ENCODE measurements at regions not wholly inside any gene's neighbourhood (a gene's known extent, or its start where the extent isn't known, plus 50 kb on each side); places are given as distances from the start of the nearest gene placed in this dataset.

DNA sequence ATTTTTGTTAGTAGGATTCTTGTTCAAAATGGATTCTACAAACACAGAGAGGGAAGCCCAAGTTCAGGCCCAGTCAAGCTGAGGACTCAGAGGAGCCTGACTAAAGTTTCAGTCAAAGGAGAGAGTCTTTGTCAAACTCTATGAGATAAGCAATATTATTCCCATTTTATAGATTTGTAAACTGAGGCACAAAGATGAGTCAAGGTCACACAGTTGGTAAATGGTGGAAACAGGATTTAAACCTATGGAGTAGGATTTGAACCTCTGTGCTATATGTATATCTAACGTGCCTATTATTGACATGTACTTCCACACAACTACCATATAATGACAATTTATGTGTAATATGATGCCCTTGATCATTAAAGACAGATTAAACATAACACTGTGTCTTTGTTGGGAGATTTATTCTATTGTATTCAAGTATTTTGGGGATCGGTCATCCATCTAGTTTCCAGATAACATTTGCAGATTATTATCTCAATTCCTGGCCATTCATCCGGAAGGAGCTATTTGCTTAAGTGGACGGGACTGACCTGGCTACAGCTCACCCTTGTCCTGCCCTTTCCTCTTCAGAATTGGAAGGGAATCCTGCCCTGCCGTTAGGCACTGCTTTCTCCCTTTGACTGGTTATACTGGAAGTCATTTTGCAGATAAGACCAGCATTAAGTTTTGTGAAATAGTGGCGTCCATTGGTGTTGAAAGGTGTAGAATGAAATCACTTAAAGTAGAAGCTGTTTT lies 86.1 kb upstream of the LMO4 start:
- TF ChIP-seq EZH2phosphoT487 (IDR thresholded peaks at IDR 0.05; ENCODE audit: insufficient read depth, low read depth): no peak
- TF ChIP-seq EZH2 (IDR thresholded peaks at IDR 0.05; ENCODE audit: insufficient read depth, poor library complexity, severe bottlenecking): no peak
- no peaks in the 10 kb centered on the region for H4K20me1 ChIP-seq (ENCODE audit: insufficient read depth)
- in situ Hi-C loops (cut with MboI): no loop called here
- no peak overlapping the region for H3K9ac ChIP-seq
- no peaks in the 10 kb centered on the region for H3K9me3 ChIP-seq (ENCODE audit: low read depth)
- H3F3A ChIP-seq (ENCODE audit: insufficient read depth): peaks cover 7% of the 10 kb centered on the region; the same call in 1 of the 2 replicates
- no peak for DNase-seq
- no peaks in the 10 kb centered on the region for H3K4me1 ChIP-seq (ENCODE audit: insufficient read depth)
- H2AFZ ChIP-seq: no peak overlapping the region
- H3K27me3 ChIP-seq (replicated peaks; ENCODE audit: insufficient read depth): no peaks in the 10 kb centered on the region
- H3K27ac ChIP-seq: no peak overlapping the region
- H3K36me3 ChIP-seq (ENCODE audit: low read depth): no peaks in the 10 kb centered on the region
- H3K4me3 ChIP-seq: no peak overlapping the region
- H3K79me2 ChIP-seq (ENCODE audit: insufficient read depth): no peaks in the 10 kb centered on the region
- H3K9me2 ChIP-seq (ENCODE audit: insufficient read depth): no peaks in the 10 kb centered on the region; the same call in 1 of the 2 replicates
- 95% methylated on average over 6 of the region's 6 CpGs for WGBS, 2 experiments (ENCODE audit: low coverage in 1 of 2, low lambda C conversion rate in 2 of 2, missing lambda C conversion rate in 2 of 2)
- no peak overlapping the region for H3K4me2 ChIP-seq (ENCODE audit: unreplicated experiment)

GRCh38 chr1:87243573-87243972 lies 85.1 kb upstream of the LMO4 start:
- H3K27ac ChIP-seq: no peak overlapping the region
- H3K79me2 ChIP-seq (ENCODE audit: insufficient read depth): no peaks in the 10 kb centered on the region
- peak; percentile 59 for DNase-seq
- H3K27me3 ChIP-seq (replicated peaks; ENCODE audit: insufficient read depth): no peaks in the 10 kb centered on the region
- 31 to 58% methylated on average over 1 of the region's 1 CpG for WGBS, 2 experiments (ENCODE audit: low coverage in 1 of 2, low lambda C conversion rate in 2 of 2, missing lambda C conversion rate in 2 of 2)
- H3K4me3 ChIP-seq: no peak overlapping the region
- H3K36me3 ChIP-seq (ENCODE audit: low read depth): no peaks in the 10 kb centered on the region
- in situ Hi-C loops (cut with MboI): no loop called here
- H3F3A ChIP-seq (ENCODE audit: insufficient read depth): peaks cover 7% of the 10 kb centered on the region; the same call in 1 of the 2 replicates
- H3K4me1 ChIP-seq (ENCODE audit: insufficient read depth): no peaks in the 10 kb centered on the region
- no peaks in the 10 kb centered on the region; the same call in 1 of the 2 replicates for H3K9me2 ChIP-seq (ENCODE audit: insufficient read depth)
- H4K20me1 ChIP-seq (ENCODE audit: insufficient read depth): no peaks in the 10 kb centered on the region
- H3K4me2 ChIP-seq (ENCODE audit: unreplicated experiment): no peak overlapping the region
- TF ChIP-seq EZH2phosphoT487 (IDR thresholded peaks at IDR 0.05; ENCODE audit: insufficient read depth, low read depth): no peak
- TF ChIP-seq EZH2 (IDR thresholded peaks at IDR 0.05; ENCODE audit: insufficient read depth, poor library complexity, severe bottlenecking): no peak
- no peaks in the 10 kb centered on the region for H3K9me3 ChIP-seq (ENCODE audit: low read depth)
- H2AFZ ChIP-seq: no peak overlapping the region
- no peak overlapping the region for H3K9ac ChIP-seq

DNA sequence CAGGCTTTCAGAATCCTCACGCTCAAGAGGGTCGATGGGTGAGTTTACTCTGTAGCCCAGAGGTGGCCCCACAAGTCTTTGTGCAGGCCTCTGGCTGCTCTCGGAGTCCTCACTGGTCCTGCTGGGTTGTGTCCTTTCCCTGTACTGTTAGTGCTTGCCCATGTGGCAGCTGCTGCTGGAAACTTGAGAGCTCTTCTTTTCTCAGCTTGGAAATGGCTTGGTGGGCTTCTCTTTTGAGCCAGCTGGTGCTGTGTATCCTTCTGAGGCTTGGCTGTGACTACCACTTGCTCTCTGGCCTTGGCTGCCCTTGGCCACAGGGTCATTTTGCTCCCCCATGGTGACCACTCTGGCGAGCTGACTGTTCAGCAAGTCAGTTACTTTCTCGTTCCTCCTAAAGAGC lies 82.2 kb upstream of the LMO4 start:
- in situ Hi-C loops (cut with MboI): no loop called here
- WGBS, 2 experiments (ENCODE audit: low coverage in 1 of 2, low lambda C conversion rate in 2 of 2, missing lambda C conversion rate in 2 of 2): 78 to 81% methylated on average over 5 of the region's 5 CpGs
- Histone ChIP-seq H3K36me3 (ENCODE audit: low read depth) (no peaks in the 10 kb centered on the region), H4K20me1 (ENCODE audit: insufficient read depth) (no peaks in the 10 kb centered on the region), H3K9ac (no peak overlapping the region), H3K9me2 (ENCODE audit: insufficient read depth) (no peaks in the 10 kb centered on the region; the same call in 1 of the 2 replicates), H3K9me3 (ENCODE audit: low read depth) (no peaks in the 10 kb centered on the region), H3K79me2 (ENCODE audit: insufficient read depth) (no peaks in the 10 kb centered on the region), H3K4me1 (ENCODE audit: insufficient read depth) (peaks cover 2% of the 10 kb centered on the region; the same call in 1 of the 2 replicates), H3F3A (ENCODE audit: insufficient read depth) (peaks cover 11% of the 10 kb centered on the region; the same call in 1 of the 2 replicates), H3K27ac (no peak overlapping the region), H3K4me2 (ENCODE audit: unreplicated experiment) (no peak overlapping the region), H3K27me3 (replicated peaks; ENCODE audit: insufficient read depth) (no peaks in the 10 kb centered on the region), H3K4me3 (no peak overlapping the region), H2AFZ (no peak overlapping the region)
- TF ChIP-seq EZH2 (IDR thresholded peaks at IDR 0.05; ENCODE audit: insufficient read depth, poor library complexity, severe bottlenecking) (no peak), EZH2phosphoT487 (IDR thresholded peaks at IDR 0.05; ENCODE audit: insufficient read depth, low read depth) (no peak)
- no peak for DNase-seq

DNA sequence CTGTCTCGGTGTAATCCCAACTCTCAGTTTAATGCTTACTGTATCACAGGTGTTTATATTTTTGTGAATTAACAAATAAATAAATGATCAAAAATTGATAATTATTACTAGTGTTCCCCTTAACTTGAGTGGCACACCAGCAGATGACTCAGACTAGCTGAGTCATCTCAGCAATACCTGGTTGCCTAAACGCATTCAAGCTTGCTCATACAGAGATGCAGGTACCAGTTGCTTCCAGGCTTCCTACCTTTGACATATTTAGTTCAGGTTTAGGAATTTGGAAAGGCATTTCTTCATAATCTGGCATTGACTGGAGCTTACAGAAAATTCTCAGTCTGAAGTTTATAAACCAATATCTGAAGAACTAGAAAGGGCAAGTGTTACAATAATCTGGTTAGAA lies 78.9 kb upstream of the LMO4 start:
- WGBS, 2 experiments (ENCODE audit: low coverage in 1 of 2, low lambda C conversion rate in 2 of 2, missing lambda C conversion rate in 2 of 2): 95 to 96% methylated on average over 2 of the region's 2 CpGs
- in situ Hi-C loops (cut with MboI): no loop called here
- H3K79me2 ChIP-seq (ENCODE audit: insufficient read depth): no peaks in the 10 kb centered on the region
- TF ChIP-seq EZH2 (IDR thresholded peaks at IDR 0.05; ENCODE audit: insufficient read depth, poor library complexity, severe bottlenecking) (no peak), EZH2phosphoT487 (IDR thresholded peaks at IDR 0.05; ENCODE audit: insufficient read depth, low read depth) (no peak)
- H3K9me3 ChIP-seq (ENCODE audit: low read depth): peaks cover 3% of the 10 kb centered on the region
- H3K9me2 ChIP-seq (ENCODE audit: insufficient read depth): no peaks in the 10 kb centered on the region; the same call in 1 of the 2 replicates
- H2AFZ ChIP-seq: no peak overlapping the region
- no peaks in the 10 kb centered on the region for H4K20me1 ChIP-seq (ENCODE audit: insufficient read depth)
- H3K27ac ChIP-seq: no peak overlapping the region
- no peak overlapping the region for H3K4me2 ChIP-seq (ENCODE audit: unreplicated experiment)
- H3K36me3 ChIP-seq (ENCODE audit: low read depth): no peaks in the 10 kb centered on the region
- H3K4me1 ChIP-seq (ENCODE audit: insufficient read depth): peaks cover 16% of the 10 kb centered on the region
- no peak overlapping the region for H3K9ac ChIP-seq
- DNase-seq: no peak
- no peaks in the 10 kb centered on the region for H3K27me3 ChIP-seq (replicated peaks; ENCODE audit: insufficient read depth)
- peaks cover 17% of the 10 kb centered on the region; the same call in 1 of the 2 replicates for H3F3A ChIP-seq (ENCODE audit: insufficient read depth)
- H3K4me3 ChIP-seq: no peak overlapping the region

Measured in GM23248 (cell line).